K562 (cell line): ENCODE measurements at regions not wholly inside any gene's neighbourhood (a gene's known extent, or its start where the extent isn't known, plus 50 kb on each side); places are given as distances from the start of the nearest gene placed in this dataset.

ENCODE experiments used
- ATAC-seq: fragments of 200-7000 bp; cut with Tn5 transposase; 3 replicates; pipeline ENCODE4 v1.9.1; 2020; ENCODE audit warnings: moderate library complexity
- BruUV-seq: library from RNA; stranded (reverse); fragments of 400-500 nt; replicated peaks from 2 replicates; lab custom pipeline; 2021; lab: Mats Ljungman, UMichigan
- CTCF ChIA-PET: fragments of 300-600 bp; formaldehyde crosslinking; extraction: SDS; loops from one replicate; lab custom pipeline; 2021; ENCODE audit warnings: low intra/inter-chr PET ratio; lab: Yijun Ruan, JAX
- POLR2A ChIA-PET: fragments of 300-600, 350-650 bp; sonication (Branson Sonifier 250); formaldehyde crosslinking; extraction: SDS; loops from one replicate; lab custom pipeline; 2021; ENCODE audit warnings: antibody characterized with exemption, inconsistent platforms; lab: Yijun Ruan, JAX
- DNase-seq, 4 experiments: peaks; one replicate each; pipeline versions ENCODE4 v3.0.0 to v3.0.0-alpha.2; 2011 to 2018; ENCODE audit warnings: low spot score in 3 of 4, mixed read lengths in 3 of 4; ENCODE audit errors: extremely low read depth in 1 of 4
- FAIRE-seq: peaks from 2 replicates; lab custom pipeline; 2011; peaks lifted over from hg19 to GRCh38; lab: Jason Lieb, UNC
- H2AFZ ChIP-seq: 2 replicates; pipeline ENCODE4 v1.6.0; 2011; ENCODE audit warnings: low read depth, low read length, control low read depth, inconsistent platforms
- H3K27ac ChIP-seq: fragments of 200-600 bp; 3 replicates; pipeline ENCODE4 v1.8.0; 2011; ENCODE audit warnings: low read depth, mild to moderate bottlenecking, control low read depth, inconsistent platforms, low read length, moderate library complexity, mixed read lengths; ENCODE audit errors: extremely low read depth
- H3K27me3 ChIP-seq, 2 experiments: fragments of 300-600 bp in 1 of 2; 2 replicates in 1 of 2; 3 replicates in 1 of 2; pipeline versions ENCODE4 v1.6.0 to v1.8.0; 2011; ENCODE audit warnings: inconsistent platforms in 2 of 2, low read length in 2 of 2, mild to moderate bottlenecking in 1 of 2, mixed read lengths in 1 of 2, moderate library complexity in 1 of 2; ENCODE audit not compliant: control insufficient read depth in 2 of 2, insufficient read depth in 2 of 2
- H3K36me3 ChIP-seq: fragments of 300-600 bp; 3 replicates; pipeline ENCODE4 v1.8.0; 2011; ENCODE audit warnings: mild to moderate bottlenecking, low read length, inconsistent platforms; ENCODE audit not compliant: control insufficient read depth, insufficient read depth
- H3K4me1 ChIP-seq, 2 experiments: fragments of 200-600 bp in 1 of 2; replicated peaks in 1 of 2; 2 replicates in 1 of 2; 3 replicates in 1 of 2; pipeline versions ENCODE4 v1.5.1 to v1.8.0; 2011; ENCODE audit warnings: inconsistent platforms in 2 of 2, low read length in 2 of 2, mild to moderate bottlenecking in 1 of 2, mixed read lengths in 1 of 2, moderate library complexity in 1 of 2; ENCODE audit not compliant: control insufficient read depth in 2 of 2, insufficient read depth in 2 of 2
- H3K4me2 ChIP-seq: 2 replicates; pipeline ENCODE4 v1.6.1; 2011; ENCODE audit warnings: low read length, control low read depth, inconsistent platforms, mixed read lengths; ENCODE audit not compliant: insufficient read depth
- H3K4me3 ChIP-seq: fragments of 200-600 bp; sonication (generic), shearing (Covaris generic); 2 replicates; pipeline ENCODE4 v1.5.1; 2016; ENCODE audit warnings: control low read depth, inconsistent platforms
- H3K79me2 ChIP-seq: fragments of 200-600 bp; 3 replicates; pipeline ENCODE4 v1.8.0; 2011; ENCODE audit warnings: low read length, inconsistent platforms; ENCODE audit not compliant: control insufficient read depth, insufficient read depth
- H3K9ac ChIP-seq, 2 experiments: 2 replicates each; pipeline versions ENCODE4 v1.6.0 to v1.6.1; 2011; ENCODE audit warnings: low read depth in 2 of 2, low read length in 2 of 2, control low read depth in 1 of 2, inconsistent platforms in 1 of 2, mild to moderate bottlenecking in 1 of 2, mixed read lengths in 1 of 2; ENCODE audit not compliant: insufficient read depth in 1 of 2
- H3K9me1 ChIP-seq: one replicate; pipeline ENCODE4 v1.6.0; 2011; ENCODE audit warnings: inconsistent platforms, mild to moderate bottlenecking, low read length, moderate library complexity; ENCODE audit not compliant: control insufficient read depth, insufficient read depth
- H3K9me3 ChIP-seq: replicated peaks from 2 replicates; pipeline ENCODE4 v1.5.1; 2011; ENCODE audit warnings: low read depth, low read length, inconsistent platforms; ENCODE audit not compliant: control insufficient read depth, insufficient read depth
- H4K20me1 ChIP-seq: replicated peaks from 2 replicates; pipeline ENCODE4 v1.6.1; 2011; ENCODE audit warnings: low read length, inconsistent platforms, mixed read lengths; ENCODE audit not compliant: control insufficient read depth, insufficient read depth
- CTCF ChIP-seq, 3 experiments: IDR thresholded peaks in 2 of 3; conservative IDR thresholded peaks in 1 of 3; 2 replicates each; pipeline ENCODE4 v1.5.1; 2011 to 2012; ENCODE audit warnings: low read length in 3 of 3, mild to moderate bottlenecking in 3 of 3, control low read depth in 2 of 3, improper control_type of control experiment in 1 of 3, inconsistent platforms in 1 of 3, low read depth in 1 of 3, mixed read lengths in 1 of 3, moderate library complexity in 1 of 3; ENCODE audit not compliant: insufficient read depth in 2 of 3
- DEAF1 ChIP-seq: fragments of 450-650 bp; formaldehyde crosslinking; IDR thresholded peaks from 2 replicates; pipeline ENCODE4 v1.4.0; 2020; ENCODE audit warnings: mild to moderate bottlenecking, moderate library complexity
- FOXA1 ChIP-seq: fragments of 450-650 bp; IDR thresholded peaks from 2 replicates; pipeline ENCODE4 v1.6.1; 2016; ENCODE audit warnings: mild to moderate bottlenecking, borderline replicate concordance
- HDAC3 ChIP-seq: fragments of 450-650 bp; IDR thresholded peaks from 2 replicates; pipeline ENCODE4 v1.6.1; 2018; ENCODE audit warnings: borderline replicate concordance, mild to moderate bottlenecking, moderate library complexity; ENCODE audit not compliant: partially characterized antibody
- HMBOX1 ChIP-seq: sonication (generic); IDR thresholded peaks from 2 replicates; pipeline ENCODE4 v1.6.1; 2016
- RAD21 ChIP-seq, 2 experiments: fragments of 250-450 bp in 1 of 2; fragments of 450-650 bp in 1 of 2; sonication (Bioruptor Pico) in 1 of 2; formaldehyde crosslinking in 1 of 2; IDR thresholded peaks in 1 of 2; conservative IDR thresholded peaks in 1 of 2; 2 replicates each; pipeline versions ENCODE4 v1.4.0 to v1.8.0; 2020 to 2022; ENCODE audit warnings: mild to moderate bottlenecking in 2 of 2, moderate library complexity in 1 of 2
- REST ChIP-seq, 2 experiments: fragments of 450-650 bp; formaldehyde crosslinking in 1 of 2; IDR thresholded peaks; 2 replicates each; pipeline versions ENCODE4 v1.4.0 to v1.6.1; 2014 to 2020; ENCODE audit warnings: mild to moderate bottlenecking in 2 of 2, borderline replicate concordance in 1 of 2, low read depth in 1 of 2
- in situ Hi-C: fragments of 300-500 bp; cut with MboI; formaldehyde crosslinking; loops from 4 replicates; pipeline ENCODE4 v1.15.0; 2018; ENCODE audit warnings: inconsistent platforms, mixed read lengths
- intact Hi-C: fragments of 100-400 bp; cut with micrococcal nuclease; formaldehyde crosslinking; loops from 2 replicates; pipeline ENCODE4 v1.14.2; 2022

- no peak for FAIRE-seq
- no peaks in the 10 kb centered on the region for H3K4me1 ChIP-seq
- in situ Hi-C loops (no loop called here), intact Hi-C loops (loop anchor here (1.0 kb wide), 1 partner anchor 415 kb away; no protein-coding TSS in a partner anchor)
- no peaks in the 10 kb centered on the region for H3K36me3 ChIP-seq
- no peak overlapping the region for H3K27ac ChIP-seq
- H3K27me3 ChIP-seq, result no peaks in the 10 kb centered on the region
- H3K4me2 ChIP-seq, result no peak overlapping the region
- no TSS peak for BruUV-seq
- POLR2A ChIA-PET, result no interaction called here
- ATAC-seq, result peak; percentile 70
- H3K9me1 ChIP-seq, result no peaks in the 10 kb centered on the region
- no peaks in the 10 kb centered on the region for H4K20me1 ChIP-seq
- no peak overlapping the region for H3K9ac ChIP-seq
- H3K9me3 ChIP-seq, result no peaks in the 10 kb centered on the region
- no peak overlapping the region for H3K4me3 ChIP-seq
- CTCF ChIA-PET, result interaction anchor here (0.8 kb wide), 1 partner anchor 555 kb away, joined by 3 read pairs; no protein-coding TSS in a partner anchor
- no peak overlapping the region for H2AFZ ChIP-seq
- DNase-seq, result peak; percentile 12 to 32 (median 18)
- no peaks in the 10 kb centered on the region for H3K79me2 ChIP-seq
- TF ChIP-seq HMBOX1 (0 out of 2 replicates have a peak, but pooled peaks have one; percentile 45), CTCF (IDR thresholded peaks at IDR 0.05 in 2 of 3, conservative IDR thresholded peaks at IDR 0.05 in 1 of 3; ENCODE audit: insufficient read depth in 2 of 3, low read depth in 1 of 3, low read length in 3 of 3) (peak; percentile 39 to 69 (median 43); a peak in 5 of 6 replicates), RAD21 (CRISPR knock-in tag; conservative IDR thresholded peaks at IDR 0.05 in 1 of 2, IDR thresholded peaks at IDR 0.05 in 1 of 2) (peak; percentile 67 to 80), HDAC3 (no peak), DEAF1 (CRISPR knock-in tag) (0 out of 2 replicates have a peak, but pooled peaks have one; percentile 34), FOXA1 (no peak), REST (IDR thresholded peaks at IDR 0.05; ENCODE audit: borderline replicate concordance) (peak; percentile 49; the same call in 1 of the 2 replicates), REST (CRISPR knock-in tag; IDR thresholded peaks at IDR 0.05; ENCODE audit: low read depth) (no peak)
These were observed 132.9 kb upstream of the DAAM1 start for GRCh38 chr14:59055439-59056045.
